Choroid plexus epithelial cell (primary cell): ENCODE measurements at regions not wholly inside any gene's neighbourhood (a gene's known extent, or its start where the extent isn't known, plus 50 kb on each side); places are given as distances from the start of the nearest gene placed in this dataset.

Experiments
- DNase-seq: peaks from one replicate; pipeline ENCODE4 v3.0.0-alpha.2; 2010; ENCODE audit warnings: low read depth
- H3K4me3 ChIP-seq: 2 replicates; pipeline ENCODE4 v1.5.1; 2011; ENCODE audit warnings: low read depth, mild to moderate bottlenecking, control low read depth, low read length, moderate library complexity
- CTCF ChIP-seq: conservative IDR thresholded peaks from 2 replicates; pipeline ENCODE4 v1.5.1; 2011; ENCODE audit warnings: low read depth, mild to moderate bottlenecking, control low read depth, inconsistent platforms, low read length, moderate library complexity

GRCh38 chr10:69684020-69684980, 54.3 kb downstream of the FAM241B start:
- no peak for TF ChIP-seq CTCF
- no peak overlapping the region for H3K4me3 ChIP-seq
- DNase-seq: peak; percentile 64

- DNase-seq: no peak
- TF ChIP-seq CTCF: no peak
- no peak overlapping the region for H3K4me3 ChIP-seq
Observed at GRCh38 chr10:69684981-69685353, 54.9 kb downstream of the FAM241B start.

GRCh38 chr10:69685426-69685801, 55.4 kb downstream of the FAM241B start:
- TF ChIP-seq CTCF: no peak
- H3K4me3 ChIP-seq: no peak overlapping the region
- peak; percentile 13 for DNase-seq

- no peak for TF ChIP-seq CTCF
- no peak overlapping the region for H3K4me3 ChIP-seq
- peak; percentile 57 for DNase-seq
Observed at GRCh38 chr10:69685802-69686585, 55.9 kb downstream of the FAM241B start.

GRCh38 chr10:69686866-69687265, 56.8 kb downstream of the FAM241B start:
- TF ChIP-seq CTCF: no peak
- no peak for DNase-seq
- no peak overlapping the region for H3K4me3 ChIP-seq

- no peak overlapping the region for H3K4me3 ChIP-seq
- TF ChIP-seq CTCF: no peak
- no peak for DNase-seq
Observed at GRCh38 chr10:69687426-69687825, 57.4 kb downstream of the FAM241B start.
